ENCODE measurements at regions not wholly inside any gene's neighbourhood (a gene's known extent, or its start where the extent isn't known, plus 50 kb on each side); places are given as distances from the start of the nearest gene placed in this dataset.

DNA sequence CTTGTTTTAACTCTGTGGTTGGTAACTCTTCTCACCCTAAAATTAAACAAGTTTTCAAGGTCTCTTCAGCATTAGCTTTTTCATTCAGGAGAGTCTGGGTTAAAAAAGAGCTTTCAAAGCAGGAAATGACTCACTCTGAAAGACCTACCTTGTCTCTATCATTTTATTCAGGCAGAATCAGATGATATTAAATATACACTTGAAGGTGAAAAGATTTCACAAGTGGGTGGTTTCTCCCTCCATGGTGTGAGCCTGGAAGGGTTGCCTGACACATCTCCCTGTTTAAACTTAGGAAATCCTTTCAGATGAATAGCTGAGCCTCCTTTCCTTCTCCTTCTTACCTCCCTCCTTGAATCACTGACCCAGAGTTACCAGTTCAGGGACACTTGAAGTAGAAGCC is 1402.0 kb upstream of the PIK3C3 start:
- Mint-ChIP-seq H3K36me3 (no peaks in the 10 kb centered on the region), H3K27ac (no peak overlapping the region), H3K4me1 (no peaks in the 10 kb centered on the region), H3K9me3 (no peaks in the 10 kb centered on the region), H3K4me3 (no peak overlapping the region), H3K27me3 (ENCODE audit: insufficient read depth, low read depth) (no peaks in the 10 kb centered on the region)
- Histone ChIP-seq H3F3A (ENCODE audit: low read depth) (no peaks in the 10 kb centered on the region), H3K27me3 (no peaks in the 10 kb centered on the region), H3K36me3 (no peaks in the 10 kb centered on the region), H3K27ac (no peak overlapping the region), H3K4me1 (no peaks in the 10 kb centered on the region), H3K79me2 (ENCODE audit: low read depth) (no peaks in the 10 kb centered on the region), H3K9me3 (ENCODE audit: low read depth) (no peaks in the 10 kb centered on the region), H2AFZ (replicated peaks) (no peak overlapping the region), H3K4me3 (no peak overlapping the region), H3K4me2 (no peak overlapping the region), H3K9ac (no peak overlapping the region), H4K20me1 (ENCODE audit: low read depth) (no peaks in the 10 kb centered on the region)
- no peak for DNase-seq (ENCODE audit: low spot score)
- TF ChIP-seq, protein P1, sequence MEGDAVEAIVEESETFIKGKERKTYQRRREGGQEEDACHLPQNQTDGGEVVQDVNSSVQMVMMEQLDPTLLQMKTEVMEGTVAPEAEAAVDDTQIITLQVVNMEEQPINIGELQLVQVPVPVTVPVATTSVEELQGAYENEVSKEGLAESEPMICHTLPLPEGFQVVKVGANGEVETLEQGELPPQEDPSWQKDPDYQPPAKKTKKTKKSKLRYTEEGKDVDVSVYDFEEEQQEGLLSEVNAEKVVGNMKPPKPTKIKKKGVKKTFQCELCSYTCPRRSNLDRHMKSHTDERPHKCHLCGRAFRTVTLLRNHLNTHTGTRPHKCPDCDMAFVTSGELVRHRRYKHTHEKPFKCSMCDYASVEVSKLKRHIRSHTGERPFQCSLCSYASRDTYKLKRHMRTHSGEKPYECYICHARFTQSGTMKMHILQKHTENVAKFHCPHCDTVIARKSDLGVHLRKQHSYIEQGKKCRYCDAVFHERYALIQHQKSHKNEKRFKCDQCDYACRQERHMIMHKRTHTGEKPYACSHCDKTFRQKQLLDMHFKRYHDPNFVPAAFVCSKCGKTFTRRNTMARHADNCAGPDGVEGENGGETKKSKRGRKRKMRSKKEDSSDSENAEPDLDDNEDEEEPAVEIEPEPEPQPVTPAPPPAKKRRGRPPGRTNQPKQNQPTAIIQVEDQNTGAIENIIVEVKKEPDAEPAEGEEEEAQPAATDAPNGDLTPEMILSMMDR (IDR thresholded peaks at IDR 0.05), result no peak
- no peak for TF ChIP-seq EZH2 (IDR thresholded peaks at IDR 0.05)
- no peak for TF ChIP-seq EZH2phosphoT487 (IDR thresholded peaks at IDR 0.05)

DNA sequence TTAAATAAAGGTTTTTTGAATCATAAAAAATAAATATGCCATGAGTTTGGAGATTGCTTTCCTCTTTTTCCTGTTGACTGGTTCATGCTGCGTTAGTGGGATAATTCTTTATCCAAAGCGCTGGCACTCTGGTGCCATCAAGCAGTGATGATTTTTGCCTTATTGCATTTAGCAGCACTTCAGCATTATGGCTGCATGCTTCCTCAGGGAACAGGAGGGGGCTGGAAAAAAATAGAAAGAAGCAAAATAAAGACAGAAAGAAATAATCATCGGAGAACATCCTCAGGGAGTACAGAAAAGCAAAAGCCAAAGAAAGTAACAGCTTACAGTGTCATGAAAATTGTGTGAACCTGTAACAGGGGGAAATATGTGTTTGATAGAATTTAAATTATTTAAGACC is 1408.2 kb upstream of the PIK3C3 start:
- Histone ChIP-seq H3K4me1 (no peaks in the 10 kb centered on the region), H2AFZ (replicated peaks) (no peak overlapping the region), H4K20me1 (ENCODE audit: low read depth) (no peaks in the 10 kb centered on the region), H3K4me2 (no peak overlapping the region), H3K9ac (no peak overlapping the region), H3K27me3 (no peaks in the 10 kb centered on the region), H3K36me3 (no peaks in the 10 kb centered on the region), H3K79me2 (ENCODE audit: low read depth) (no peaks in the 10 kb centered on the region), H3K27ac (no peak overlapping the region), H3K4me3 (no peak overlapping the region), H3F3A (ENCODE audit: low read depth) (no peaks in the 10 kb centered on the region), H3K9me3 (ENCODE audit: low read depth) (no peaks in the 10 kb centered on the region)
- no peaks in the 10 kb centered on the region for H3K36me3 Mint-ChIP-seq
- H3K27me3 Mint-ChIP-seq (ENCODE audit: insufficient read depth, low read depth), result no peaks in the 10 kb centered on the region
- H3K4me1 Mint-ChIP-seq, result no peaks in the 10 kb centered on the region
- H3K27ac Mint-ChIP-seq, result no peak overlapping the region
- no peak for DNase-seq (ENCODE audit: low spot score)
- H3K9me3 Mint-ChIP-seq, result no peaks in the 10 kb centered on the region
- H3K4me3 Mint-ChIP-seq, result no peak overlapping the region
- TF ChIP-seq, protein P1 (IDR thresholded peaks at IDR 0.05), result no peak
- TF ChIP-seq EZH2phosphoT487 (IDR thresholded peaks at IDR 0.05) (no peak), EZH2 (IDR thresholded peaks at IDR 0.05) (no peak)

GRCh38 chr18:40534723-40535122 is 1420.3 kb upstream of the PIK3C3 start:
- Mint-ChIP-seq H3K4me1 (peaks cover 6% of the 10 kb centered on the region), H3K27ac (no peak overlapping the region)
- H3K4me3 ChIP-seq, result no peak overlapping the region

More at GRCh38 chr18:40534723-40535122, 1420.3 kb upstream of the PIK3C3 start:
- H2AFZ ChIP-seq (replicated peaks), result no peak overlapping the region
- H3K27me3 Mint-ChIP-seq (ENCODE audit: insufficient read depth, low read depth), result no peaks in the 10 kb centered on the region
- no peaks in the 10 kb centered on the region for H3K79me2 ChIP-seq (ENCODE audit: low read depth)
- no peak overlapping the region for H3K4me3 Mint-ChIP-seq
- no peak for DNase-seq (ENCODE audit: low spot score)
- no peaks in the 10 kb centered on the region for H3K9me3 ChIP-seq (ENCODE audit: low read depth)
- no peaks in the 10 kb centered on the region for H3K9me3 Mint-ChIP-seq
- no peaks in the 10 kb centered on the region for H3K4me1 ChIP-seq
- TF ChIP-seq EZH2phosphoT487 (IDR thresholded peaks at IDR 0.05) (no peak), EZH2 (IDR thresholded peaks at IDR 0.05) (no peak)
- TF ChIP-seq, protein P1 (IDR thresholded peaks at IDR 0.05), result no peak
- H3K27me3 ChIP-seq, result no peaks in the 10 kb centered on the region
- no peak overlapping the region for H3K4me2 ChIP-seq
- H3K9ac ChIP-seq, result no peak overlapping the region
- no peaks in the 10 kb centered on the region for H3K36me3 Mint-ChIP-seq
- no peaks in the 10 kb centered on the region for H3K36me3 ChIP-seq
- H4K20me1 ChIP-seq (ENCODE audit: low read depth), result no peaks in the 10 kb centered on the region
- no peaks in the 10 kb centered on the region for H3F3A ChIP-seq (ENCODE audit: low read depth)
- H3K27ac ChIP-seq, result no peak overlapping the region
